ENCODE measurements at regions not wholly inside any gene's neighbourhood (a gene's known extent, or its start where the extent isn't known, plus 50 kb on each side); places are given as distances from the start of the nearest gene placed in this dataset.

DNA sequence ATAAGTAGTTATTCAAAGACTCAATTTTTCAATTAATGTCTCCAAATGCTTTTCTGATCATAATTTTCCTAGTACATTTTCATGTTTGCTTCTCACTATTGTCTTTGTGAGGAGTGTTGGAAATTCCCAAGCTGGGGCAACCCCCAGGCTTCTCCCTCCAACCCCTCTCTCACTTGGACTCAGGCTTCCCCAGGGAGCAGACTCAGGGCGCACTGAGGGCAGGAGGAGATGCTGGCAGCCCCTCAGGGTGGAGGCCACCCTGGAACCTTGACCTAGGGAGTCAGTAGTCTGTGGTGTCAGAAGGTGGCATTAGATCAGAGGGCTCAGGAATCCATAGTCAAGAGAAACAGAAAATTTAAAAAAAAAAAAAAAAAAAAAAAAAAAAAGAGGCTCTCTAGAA, 86.5 kb upstream of the IRS2 start:
- TF ChIP-seq, protein P1, sequence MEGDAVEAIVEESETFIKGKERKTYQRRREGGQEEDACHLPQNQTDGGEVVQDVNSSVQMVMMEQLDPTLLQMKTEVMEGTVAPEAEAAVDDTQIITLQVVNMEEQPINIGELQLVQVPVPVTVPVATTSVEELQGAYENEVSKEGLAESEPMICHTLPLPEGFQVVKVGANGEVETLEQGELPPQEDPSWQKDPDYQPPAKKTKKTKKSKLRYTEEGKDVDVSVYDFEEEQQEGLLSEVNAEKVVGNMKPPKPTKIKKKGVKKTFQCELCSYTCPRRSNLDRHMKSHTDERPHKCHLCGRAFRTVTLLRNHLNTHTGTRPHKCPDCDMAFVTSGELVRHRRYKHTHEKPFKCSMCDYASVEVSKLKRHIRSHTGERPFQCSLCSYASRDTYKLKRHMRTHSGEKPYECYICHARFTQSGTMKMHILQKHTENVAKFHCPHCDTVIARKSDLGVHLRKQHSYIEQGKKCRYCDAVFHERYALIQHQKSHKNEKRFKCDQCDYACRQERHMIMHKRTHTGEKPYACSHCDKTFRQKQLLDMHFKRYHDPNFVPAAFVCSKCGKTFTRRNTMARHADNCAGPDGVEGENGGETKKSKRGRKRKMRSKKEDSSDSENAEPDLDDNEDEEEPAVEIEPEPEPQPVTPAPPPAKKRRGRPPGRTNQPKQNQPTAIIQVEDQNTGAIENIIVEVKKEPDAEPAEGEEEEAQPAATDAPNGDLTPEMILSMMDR (IDR thresholded peaks at IDR 0.05; ENCODE audit: insufficient read depth, missing control alignments), result no peak
- DNase-seq (ENCODE audit: insufficient read length, low spot score) (no peak), FAIRE-seq (no peak)

DNA sequence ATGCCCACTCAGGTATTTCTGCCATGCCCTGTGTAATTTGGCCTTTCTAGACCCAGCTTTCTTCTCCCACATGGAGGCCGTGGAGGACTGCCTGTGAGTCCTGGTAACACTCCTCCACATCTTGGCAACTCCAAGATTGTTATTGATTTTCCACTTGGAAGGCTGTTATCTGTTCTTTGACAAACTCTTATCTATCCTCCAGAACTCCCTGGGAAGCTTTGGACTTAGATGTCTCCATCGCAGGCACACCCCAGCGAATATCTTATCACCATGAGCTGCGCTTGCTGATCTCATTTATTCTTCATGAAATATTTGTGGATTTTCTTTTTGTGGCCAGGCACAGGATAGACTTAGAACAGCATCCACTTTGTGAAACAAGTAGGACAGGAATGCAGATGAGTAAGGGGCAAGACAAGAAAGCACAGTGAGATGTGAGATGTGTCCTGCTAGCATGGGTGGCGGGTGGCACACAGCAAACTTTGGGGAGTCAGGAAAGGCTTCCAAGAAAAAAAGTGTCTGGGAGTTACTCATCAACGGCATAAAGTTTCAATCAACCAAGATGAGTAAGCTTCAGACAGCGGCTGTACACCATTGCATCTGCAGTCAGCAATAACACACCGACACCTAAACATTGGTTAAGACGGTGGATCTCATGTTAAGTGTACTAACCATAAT, 84.5 kb upstream of the IRS2 start:
- DNase-seq (ENCODE audit: insufficient read length, low spot score) (no peak), FAIRE-seq (no peak)
- TF ChIP-seq, protein P1 (IDR thresholded peaks at IDR 0.05; ENCODE audit: insufficient read depth, missing control alignments), result no peak

GRCh38 chr13:109870274-109870673, 83.9 kb upstream of the IRS2 start:
- TF ChIP-seq, protein P1 (IDR thresholded peaks at IDR 0.05; ENCODE audit: insufficient read depth, missing control alignments), result no peak
- DNase-seq (ENCODE audit: insufficient read length, low spot score), result no peak
- no peak for FAIRE-seq

DNA sequence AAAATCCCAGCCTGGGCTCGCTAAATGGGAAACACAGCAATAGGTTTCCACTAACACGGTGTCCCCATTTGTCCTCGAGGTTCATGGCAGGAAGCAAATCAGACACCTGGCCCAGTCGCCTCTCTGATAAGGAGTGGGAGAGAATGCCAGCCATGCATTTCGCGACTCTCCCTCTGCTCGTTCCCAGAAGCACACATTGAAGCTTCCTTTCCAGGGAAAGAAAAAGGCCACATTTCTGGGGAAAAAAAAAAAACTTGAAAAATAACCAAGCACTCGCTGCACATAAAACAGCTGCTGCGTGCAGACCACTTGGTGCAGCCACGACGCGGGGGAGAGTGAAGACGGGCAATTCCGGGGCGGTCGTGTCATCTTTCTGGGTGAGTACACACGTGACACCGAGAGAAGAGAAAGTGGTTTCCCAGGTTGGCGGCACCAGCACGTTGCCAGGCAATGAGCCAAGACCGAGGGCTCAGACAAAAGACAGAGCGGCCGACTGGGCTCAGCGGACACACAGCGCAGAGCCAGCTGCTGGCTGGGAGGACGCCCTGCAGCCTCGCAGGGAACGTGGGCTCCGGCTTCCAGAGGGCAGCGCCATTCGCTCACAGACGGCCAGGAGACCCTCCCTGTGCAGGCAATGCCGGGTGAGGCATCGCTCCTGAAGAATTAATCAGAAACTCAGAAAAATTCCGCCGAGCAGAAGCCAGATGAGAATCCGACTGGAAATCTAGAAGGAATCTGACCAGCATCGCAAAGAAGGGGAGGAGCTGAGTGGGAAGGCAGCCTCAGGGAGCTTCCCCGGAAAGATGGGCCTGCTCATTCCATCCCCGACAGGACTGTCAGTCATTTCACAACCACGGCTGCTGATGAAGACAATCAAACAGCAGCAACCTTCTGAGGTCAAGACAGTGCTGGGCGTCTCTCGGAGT, 83.2 kb upstream of the IRS2 start:
- TF ChIP-seq, protein P1 (IDR thresholded peaks at IDR 0.05; ENCODE audit: insufficient read depth, missing control alignments), result no peak
- FAIRE-seq (no peak), DNase-seq (ENCODE audit: insufficient read length, low spot score) (no peak)

DNA sequence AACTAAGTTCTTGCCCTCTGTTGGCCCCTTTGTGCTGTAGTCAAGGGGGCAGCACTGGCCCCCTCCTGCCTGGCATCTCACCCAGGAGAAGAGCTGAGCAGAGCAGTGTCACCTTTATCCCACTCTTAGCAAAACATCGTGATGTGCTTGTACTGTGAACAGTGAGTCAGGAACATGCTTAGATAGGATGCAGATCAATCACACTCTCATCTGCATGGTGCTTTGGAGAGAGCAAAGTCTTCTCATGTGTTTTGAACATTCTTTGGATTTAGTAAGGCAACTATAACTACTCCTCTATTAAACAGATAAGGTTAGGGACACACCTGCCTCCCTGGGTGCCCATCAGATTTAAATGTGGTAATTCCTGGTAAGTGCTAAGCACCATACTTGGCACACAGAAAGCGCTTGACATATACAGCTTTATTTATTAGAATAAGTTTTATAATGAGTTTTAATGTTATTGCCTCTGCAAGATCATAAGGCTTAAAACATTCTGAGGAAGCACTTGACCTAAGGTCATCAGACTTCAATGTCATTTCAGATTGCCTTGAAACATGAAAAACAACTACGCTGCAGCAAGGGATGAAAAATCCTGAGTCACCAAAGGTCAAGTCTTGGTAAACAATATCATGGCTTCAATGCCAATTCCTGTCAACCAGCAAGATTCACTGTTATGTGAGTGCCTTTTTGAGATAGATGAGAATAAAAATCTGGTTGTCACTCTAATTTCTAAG, 82.4 kb upstream of the IRS2 start:
- TF ChIP-seq, protein P1 (IDR thresholded peaks at IDR 0.05; ENCODE audit: insufficient read depth, missing control alignments), result no peak
- DNase-seq (ENCODE audit: insufficient read length, low spot score), result no peak
- FAIRE-seq, result no peak

DNA sequence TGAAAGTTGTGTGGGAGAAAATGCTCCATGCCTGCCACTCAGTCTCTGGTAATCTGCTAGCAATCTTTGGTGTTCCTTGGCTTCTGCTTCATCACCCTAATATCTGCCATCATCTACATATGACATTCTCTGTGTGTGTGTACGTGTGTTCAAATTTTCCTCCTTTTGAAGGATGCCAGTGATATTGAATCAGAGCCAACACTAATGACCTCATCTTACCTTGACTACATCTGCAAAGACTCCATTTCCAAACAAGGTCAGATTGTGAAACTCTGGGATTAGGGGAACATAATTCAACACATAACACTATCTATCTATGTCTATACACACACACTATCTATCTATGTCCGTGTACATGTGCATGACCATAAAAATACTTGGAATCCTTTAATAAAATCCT, 81.4 kb upstream of the IRS2 start:
- TF ChIP-seq, protein P1 (IDR thresholded peaks at IDR 0.05; ENCODE audit: insufficient read depth, missing control alignments), result no peak
- FAIRE-seq, result peak; percentile 16
- no peak for DNase-seq (ENCODE audit: insufficient read length, low spot score)
